GM12873 (cell line): ENCODE measurements at regions not wholly inside any gene's neighbourhood (a gene's known extent, or its start where the extent isn't known, plus 50 kb on each side); places are given as distances from the start of the nearest gene placed in this dataset.

Source experiments
- TF ChIP-seq, protein P1 (sequence below): IDR thresholded peaks from 2 replicates; pipeline ENCODE4 v1.5.1; 2012; ENCODE audit warnings: low read depth, mild to moderate bottlenecking, moderate library complexity, low read length, control low read depth; ENCODE audit not compliant: insufficient read depth; ENCODE audit errors: missing control alignments

DNA sequence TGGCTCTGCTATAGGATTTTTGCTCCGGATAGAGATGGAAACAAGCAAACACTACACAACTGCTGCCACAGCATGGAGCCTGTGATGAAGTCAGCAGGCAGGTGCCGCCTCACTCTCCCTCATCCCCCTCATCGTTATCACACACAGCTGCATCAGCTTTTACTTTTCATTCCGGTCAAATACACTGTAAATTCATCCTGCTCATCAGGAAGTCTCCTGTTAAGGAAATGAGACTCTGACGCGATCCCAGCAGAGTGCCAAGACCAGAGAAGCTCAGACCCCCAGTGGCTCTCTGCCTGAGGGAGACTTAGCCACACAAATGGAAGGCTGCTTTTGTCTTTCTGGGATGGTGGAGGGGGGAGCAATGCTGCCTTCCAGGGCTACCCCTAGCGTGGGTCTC lies 270.2 kb downstream of the ELAVL2 start:
- TF ChIP-seq, protein P1, sequence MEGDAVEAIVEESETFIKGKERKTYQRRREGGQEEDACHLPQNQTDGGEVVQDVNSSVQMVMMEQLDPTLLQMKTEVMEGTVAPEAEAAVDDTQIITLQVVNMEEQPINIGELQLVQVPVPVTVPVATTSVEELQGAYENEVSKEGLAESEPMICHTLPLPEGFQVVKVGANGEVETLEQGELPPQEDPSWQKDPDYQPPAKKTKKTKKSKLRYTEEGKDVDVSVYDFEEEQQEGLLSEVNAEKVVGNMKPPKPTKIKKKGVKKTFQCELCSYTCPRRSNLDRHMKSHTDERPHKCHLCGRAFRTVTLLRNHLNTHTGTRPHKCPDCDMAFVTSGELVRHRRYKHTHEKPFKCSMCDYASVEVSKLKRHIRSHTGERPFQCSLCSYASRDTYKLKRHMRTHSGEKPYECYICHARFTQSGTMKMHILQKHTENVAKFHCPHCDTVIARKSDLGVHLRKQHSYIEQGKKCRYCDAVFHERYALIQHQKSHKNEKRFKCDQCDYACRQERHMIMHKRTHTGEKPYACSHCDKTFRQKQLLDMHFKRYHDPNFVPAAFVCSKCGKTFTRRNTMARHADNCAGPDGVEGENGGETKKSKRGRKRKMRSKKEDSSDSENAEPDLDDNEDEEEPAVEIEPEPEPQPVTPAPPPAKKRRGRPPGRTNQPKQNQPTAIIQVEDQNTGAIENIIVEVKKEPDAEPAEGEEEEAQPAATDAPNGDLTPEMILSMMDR = no peak

DNA sequence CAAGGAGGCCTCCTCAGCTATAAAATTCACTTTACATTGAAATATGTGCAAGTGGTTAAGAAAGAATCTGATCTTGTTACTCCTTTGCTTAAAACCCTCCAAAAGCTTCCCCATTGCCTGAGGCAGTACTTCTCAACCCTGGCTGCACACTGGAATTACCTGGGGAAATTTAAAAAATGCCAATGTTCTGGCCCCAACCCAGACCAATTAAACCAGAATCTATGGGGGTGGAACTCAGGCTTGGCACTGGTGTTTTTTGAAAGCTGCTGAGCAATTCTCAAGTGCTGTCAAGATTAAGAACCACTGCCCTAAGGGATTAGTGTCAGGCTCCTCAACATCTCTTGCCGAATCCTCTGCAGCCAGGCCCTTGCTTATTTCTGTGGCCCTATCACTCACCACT lies 269.6 kb downstream of the ELAVL2 start:
- TF ChIP-seq, protein P1 = no peak

DNA sequence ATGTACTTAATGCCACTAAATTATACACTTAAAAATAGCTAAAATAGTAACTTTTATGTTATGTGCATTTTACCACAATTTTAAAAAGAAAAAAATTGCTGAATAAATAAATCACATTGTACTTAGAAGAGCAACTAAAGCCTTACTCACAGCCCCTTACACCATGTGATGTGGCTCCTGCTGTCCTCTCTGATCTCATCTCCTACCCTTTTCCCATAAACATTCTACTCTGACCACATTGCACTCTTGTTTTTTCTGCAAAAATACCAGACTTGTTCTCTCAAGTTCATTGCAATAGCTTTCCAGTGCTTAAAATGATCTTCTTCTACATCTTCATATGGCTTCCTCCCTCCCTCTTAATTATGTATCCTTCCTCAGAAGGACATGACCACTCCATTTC lies 268.4 kb downstream of the ELAVL2 start:
- TF ChIP-seq, protein P1 = no peak

GRCh38 chr9:23559522-23559921 lies 266.5 kb downstream of the ELAVL2 start:
- TF ChIP-seq, protein P1 = no peak

- TF ChIP-seq, protein P1 = no peak
Observed at GRCh38 chr9:23563517-23563916, 262.5 kb downstream of the ELAVL2 start.

- TF ChIP-seq, protein P1 = no peak
Observed at GRCh38 chr9:23567516-23568165, 258.4 kb downstream of the ELAVL2 start.

- TF ChIP-seq, protein P1 = no peak
Observed at GRCh38 chr9:23571414-23572104, 254.5 kb downstream of the ELAVL2 start.
